Ecto neural progenitor cell (in vitro differentiated cells): ENCODE measurements at regions not wholly inside any gene's neighbourhood (a gene's known extent, or its start where the extent isn't known, plus 50 kb on each side); places are given as distances from the start of the nearest gene placed in this dataset.

Experiments
- DNase-seq: peaks from one replicate; pipeline ENCODE4 v3.0.0-alpha.2; 2018; ENCODE audit warnings: low spot score

DNA sequence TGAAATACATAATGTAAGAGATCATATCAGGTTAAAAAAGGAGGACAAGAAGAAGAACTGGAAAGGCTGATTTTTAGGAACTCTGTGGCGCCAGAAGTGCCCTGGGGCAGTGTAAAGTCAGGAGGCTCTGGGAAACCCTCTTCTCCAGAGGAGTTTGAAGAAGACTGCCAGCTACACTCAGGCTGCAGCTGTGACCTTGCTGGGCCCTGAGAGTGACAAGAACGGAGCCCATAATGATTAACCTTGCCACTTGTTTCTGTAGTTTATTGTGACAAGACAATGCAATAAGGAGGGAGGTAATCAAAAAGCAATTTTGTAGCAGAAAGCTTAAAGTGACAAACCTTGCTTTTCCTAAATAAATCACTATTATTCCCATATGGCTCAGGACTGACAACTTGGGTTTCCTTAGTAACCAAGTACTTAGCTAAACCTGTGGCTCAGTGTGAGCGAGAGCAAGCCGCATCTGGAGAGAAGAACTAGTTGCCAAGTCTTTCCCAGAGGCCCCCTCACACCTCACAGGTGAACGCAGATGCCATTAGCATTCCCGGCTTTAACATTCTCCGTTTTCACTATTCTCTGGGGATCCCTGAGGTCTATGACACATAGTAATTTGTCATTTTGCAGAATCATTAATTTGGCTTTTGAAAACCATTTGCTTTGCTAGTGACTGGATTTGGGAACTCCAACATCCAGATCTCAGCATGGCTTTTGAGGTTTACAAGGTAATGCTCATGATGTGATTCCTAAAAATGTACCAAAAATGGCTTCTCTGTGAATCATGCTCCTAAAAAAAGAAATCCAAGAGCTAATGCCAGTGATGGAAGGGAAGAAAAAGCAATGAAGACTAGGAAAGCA, 115.9 kb downstream of the OMA1 start:
- no peak for DNase-seq

DNA sequence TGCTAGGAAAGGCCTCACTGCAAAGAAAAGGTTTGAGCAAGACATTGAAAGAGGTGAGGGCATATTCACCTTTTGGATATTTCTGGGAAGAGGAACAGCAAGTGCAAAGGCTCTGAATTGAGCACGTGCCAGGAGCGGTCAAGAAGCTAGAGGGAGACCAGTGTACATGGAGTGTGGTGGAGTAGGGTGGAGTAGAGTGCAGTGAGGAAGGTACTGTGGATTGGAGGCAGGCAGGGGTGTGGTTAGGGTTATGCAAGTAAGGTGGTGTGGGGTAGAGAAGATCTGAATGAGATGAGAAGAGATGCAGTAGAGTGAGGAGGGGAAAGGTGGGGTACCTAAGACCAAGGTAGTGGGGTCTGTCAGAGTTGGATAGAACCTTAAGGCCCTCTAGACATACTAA, 119.6 kb downstream of the OMA1 start:
- DNase-seq = no peak

DNA sequence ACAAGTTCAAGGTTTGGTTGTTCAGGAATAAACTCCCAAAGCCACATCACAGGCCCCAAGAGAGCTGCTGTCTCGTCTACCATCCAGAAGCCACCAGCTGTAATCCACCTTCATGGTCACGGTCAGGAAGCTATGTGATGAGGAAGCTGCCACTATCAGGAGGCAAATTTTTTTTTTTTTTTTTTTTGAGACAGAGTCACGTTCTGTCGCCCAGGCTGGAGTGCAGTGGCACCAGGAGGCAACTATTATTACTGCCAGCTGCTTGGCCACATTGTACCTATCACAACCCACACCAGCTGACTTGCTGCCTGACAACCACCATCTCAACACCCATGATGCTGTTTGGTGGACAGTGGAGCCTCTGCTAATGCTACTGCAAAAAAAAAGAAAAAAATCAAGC, 124.1 kb downstream of the OMA1 start:
- no peak for DNase-seq

DNA sequence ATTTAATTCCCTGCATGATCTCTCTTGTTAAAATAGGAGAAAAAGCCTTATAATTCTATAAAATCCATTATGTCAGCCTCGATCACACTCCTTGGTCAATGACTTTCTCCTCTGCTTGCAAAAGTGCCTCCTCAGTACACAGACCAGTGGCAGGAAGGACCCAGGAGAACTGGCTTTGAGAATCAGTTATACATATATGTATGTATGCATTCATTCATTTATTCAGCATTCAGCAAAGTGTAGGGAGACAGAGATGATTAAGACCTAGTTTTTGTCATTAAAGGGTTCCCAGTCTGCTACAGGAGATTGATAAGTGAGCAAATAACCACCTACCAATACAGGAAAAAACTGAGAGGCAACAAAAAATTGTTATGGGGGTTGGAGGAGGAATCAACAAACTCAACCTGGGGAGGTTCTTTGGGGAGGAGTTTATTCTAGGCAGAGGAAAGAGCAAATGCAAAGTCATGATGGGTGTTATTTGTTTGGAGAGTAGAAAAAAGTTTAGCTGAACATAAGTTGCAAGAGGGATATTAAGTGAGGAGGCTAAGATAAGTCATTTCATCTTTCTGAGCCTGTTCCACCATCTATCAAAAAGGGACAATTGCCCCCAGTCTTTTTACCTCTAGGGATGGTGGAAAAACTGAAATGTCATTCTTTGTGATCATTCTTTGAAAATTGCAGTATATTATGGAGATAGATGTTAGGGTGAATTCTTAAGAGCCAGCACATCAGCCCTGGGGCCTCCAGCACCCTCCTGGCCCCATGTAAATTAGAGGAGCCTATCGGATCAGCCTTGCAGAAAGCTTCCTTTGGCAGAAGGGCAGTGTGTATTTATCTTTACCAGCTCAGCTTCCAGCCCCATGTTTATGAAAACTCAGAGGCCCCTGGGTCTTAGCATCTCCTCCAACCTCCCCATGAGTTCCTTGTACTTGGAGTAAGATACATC, 128.0 kb downstream of the OMA1 start:
- no peak for DNase-seq

DNA sequence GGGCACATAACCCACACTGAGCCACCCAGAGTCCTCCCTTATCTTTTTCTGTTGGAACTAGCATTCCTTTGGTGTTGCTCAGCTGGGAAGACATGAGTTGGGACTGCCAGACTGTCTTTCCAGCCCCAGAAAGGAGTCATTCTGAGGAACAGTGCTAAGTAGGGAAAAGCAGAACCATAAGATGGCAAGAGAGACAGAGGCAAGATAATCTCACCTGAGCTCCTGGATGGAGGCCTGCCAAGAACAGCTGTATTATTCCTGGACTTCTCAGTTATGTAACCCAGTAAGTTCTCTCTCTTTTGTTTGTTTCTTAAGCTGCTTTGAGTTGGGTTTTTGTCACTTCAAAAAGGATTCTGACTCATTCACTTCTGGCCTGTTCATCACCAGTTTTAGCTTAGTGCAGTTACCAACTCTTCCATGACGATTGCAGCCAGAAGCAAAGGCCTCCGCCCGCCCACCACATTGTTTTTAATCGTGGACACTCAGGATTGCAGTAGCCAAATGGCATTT, 134.4 kb downstream of the OMA1 start:
- no peak for DNase-seq

DNA sequence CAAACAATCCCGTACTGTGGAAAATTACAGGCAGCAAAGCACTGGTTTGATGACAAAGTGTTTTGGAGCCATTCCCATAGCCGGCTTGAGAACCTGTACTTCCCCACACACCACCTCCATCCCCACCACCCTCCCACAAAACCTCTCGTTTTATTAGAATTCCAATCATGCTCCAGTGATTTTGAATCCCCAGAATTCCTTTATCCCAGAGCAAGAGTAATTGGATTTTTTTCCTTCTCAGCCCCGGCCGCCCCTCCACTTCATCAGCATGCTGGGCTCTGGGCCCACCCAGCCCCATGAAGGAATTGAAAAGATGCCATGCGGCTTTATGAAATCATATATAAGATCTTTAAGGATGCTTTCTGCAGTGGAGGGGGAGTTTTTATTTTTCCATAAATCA, 136.6 kb downstream of the OMA1 start:
- DNase-seq = no peak

DNA sequence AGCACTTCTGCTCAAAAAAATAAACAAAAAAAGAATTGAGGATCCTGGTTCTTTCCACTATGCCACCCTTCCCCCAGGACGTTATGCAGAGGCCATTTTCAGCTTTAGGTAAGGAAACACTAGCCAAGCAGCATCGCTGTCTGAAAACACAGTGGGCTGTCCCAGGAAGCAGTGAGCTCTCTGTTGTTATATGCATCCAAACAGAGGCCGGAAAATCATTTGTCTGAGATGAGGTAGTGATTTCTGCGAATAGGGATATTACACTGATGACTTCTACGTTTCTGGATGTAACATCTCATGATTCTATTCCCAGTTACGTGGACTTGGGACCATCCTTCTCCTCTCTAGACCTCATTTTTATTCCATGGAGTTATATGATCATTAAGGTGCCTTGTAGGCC, 137.2 kb downstream of the OMA1 start:
- no peak for DNase-seq

DNA sequence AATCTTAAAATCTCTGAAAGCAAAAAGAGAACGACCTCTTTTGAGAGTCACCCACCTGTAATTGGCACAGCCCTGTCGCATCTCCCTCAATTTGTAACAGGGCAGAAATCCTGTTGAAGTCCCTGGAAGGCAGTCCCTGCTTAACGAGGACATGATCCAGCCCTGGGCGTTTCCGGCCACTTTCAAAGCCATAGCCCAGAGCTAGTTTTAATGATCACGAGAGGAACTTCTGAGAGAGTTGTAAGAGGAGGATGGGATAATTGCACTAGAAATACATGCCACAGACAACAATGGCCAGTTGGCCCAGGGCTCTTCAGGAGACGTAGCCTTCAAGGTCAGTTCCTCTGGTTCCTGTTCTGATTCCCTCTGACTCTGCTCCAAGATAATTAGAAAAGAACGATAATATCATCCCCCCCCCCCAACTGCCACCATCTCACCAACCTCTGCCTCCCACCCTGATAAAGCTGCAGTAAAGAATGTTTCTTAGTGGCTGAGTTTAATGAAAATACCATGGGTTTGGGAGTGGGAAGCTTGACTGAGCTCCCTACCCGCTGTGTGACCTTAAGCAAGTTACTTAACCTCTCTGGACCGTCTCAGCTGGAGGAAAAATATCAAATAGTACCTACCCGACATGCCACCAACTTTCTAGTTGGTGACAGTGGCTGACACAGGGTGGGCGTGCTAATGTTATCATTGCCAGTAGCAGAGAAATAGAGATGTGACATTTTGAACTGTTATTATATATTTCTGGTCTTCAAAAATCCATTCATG, 140.0 kb downstream of the OMA1 start:
- DNase-seq = no peak

DNA sequence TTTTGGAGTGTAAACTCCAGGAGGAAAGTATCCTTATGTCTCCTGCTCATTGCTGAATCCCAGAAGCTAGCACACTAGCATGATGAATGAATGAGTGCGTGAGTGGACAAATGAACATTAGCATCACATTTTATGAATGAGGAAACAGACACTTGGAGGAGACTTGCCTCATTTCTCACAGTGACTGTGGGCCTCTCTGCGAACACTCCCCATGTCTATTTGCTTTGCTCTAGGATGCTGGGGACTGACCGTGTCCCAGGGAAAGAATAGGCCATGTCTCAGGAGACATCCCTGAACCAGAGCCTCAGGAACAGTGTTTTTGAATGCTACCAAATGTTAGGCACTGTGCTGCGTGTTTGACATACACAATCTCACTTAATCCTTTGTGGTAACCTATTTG, 140.9 kb downstream of the OMA1 start:
- DNase-seq = no peak

DNA sequence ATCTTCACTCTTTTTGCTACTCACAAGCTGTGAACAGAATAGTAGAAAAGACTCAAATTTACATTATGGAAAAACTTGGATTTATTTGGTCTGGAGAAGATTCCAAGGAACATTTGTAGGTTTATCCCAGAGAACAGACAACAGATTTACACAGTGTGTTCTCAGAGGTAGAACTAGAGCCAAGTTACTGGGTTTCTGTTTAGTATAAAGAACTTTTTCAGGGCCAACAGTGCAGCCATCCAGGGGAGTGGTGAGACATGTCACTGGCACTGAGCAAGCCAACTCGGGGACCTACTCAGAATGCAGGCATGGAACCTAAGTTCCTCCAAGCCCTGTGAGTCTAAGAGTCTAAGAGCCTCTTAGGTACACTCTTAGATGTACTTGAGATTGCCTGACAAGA, 142.6 kb downstream of the OMA1 start:
- no peak for DNase-seq

DNA sequence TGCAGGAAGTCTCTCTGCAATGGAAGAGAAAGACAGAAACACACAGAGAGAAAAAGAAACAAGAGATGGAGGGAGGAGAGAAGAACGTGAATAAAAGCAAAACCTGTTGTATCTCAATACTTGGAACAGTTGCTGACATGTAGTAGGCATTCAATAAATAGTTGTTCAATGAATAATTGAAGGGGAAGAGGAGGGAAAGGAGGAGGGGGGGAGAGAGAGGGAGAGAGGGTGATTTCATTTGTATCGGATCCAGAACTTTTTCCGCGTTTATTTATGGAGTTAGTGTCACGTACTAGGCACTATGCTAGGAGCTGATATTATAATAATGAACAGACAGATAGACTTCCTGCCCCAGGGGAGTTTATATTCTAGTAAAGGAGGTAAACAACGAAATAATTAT, 144.1 kb downstream of the OMA1 start:
- no peak for DNase-seq

DNA sequence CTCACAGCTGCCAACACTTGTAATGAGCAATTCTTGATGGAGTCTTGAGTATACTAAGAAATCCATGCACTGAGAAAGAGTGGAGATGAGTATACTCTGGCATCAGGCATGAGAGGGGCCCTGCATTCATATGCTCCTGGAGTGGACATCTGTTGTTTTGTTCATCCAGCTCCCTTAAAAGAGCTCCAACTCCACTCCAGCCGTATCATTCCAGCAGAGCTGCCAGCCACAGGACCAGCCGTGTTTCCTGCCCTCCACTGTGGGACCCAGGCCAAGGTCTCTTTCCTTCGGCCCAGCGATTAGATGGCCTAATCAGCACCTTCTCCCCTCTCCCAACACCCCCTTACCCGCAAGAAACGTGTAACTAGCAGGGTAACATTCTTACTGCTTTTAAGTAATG, 144.5 kb downstream of the OMA1 start:
- no peak for DNase-seq

DNA sequence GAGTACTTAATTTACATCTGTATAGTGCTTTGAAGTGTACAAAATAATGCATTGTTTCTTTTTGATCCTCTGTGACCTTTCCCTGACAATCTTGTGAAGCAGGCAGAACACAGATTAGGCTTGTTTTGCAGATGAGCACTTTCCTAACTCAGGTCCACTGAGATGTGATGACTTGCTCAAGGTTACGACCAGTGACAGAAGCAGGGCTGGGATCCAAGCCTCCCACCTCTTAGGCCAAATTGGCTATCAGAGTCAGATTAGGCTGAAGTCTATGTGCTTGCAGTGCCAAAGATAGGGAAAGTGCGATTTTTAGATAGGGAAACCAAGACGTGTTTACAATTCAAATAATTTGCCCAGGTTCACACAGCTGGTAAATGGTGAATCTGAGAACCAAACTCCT, 147.3 kb downstream of the OMA1 start:
- DNase-seq = no peak

DNA sequence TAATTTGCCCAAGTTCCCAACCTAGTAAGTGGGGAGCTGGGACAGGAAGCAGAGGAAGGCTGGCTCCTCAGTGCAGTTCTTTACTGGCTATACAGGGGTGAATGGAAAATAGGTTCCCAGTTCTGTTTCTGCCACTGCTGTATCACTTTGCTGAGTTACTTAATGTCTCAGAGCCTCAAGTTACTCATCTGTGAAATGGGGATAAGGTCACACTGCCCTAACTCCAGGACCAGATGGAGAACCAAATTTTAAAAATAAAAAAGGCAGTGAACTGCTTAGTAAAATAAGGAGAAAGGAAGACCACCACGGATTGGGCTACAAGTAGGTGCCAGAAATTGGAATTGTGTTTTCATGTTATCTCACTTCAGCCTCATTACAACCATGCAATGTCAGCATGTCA, 147.8 kb downstream of the OMA1 start:
- no peak for DNase-seq

DNA sequence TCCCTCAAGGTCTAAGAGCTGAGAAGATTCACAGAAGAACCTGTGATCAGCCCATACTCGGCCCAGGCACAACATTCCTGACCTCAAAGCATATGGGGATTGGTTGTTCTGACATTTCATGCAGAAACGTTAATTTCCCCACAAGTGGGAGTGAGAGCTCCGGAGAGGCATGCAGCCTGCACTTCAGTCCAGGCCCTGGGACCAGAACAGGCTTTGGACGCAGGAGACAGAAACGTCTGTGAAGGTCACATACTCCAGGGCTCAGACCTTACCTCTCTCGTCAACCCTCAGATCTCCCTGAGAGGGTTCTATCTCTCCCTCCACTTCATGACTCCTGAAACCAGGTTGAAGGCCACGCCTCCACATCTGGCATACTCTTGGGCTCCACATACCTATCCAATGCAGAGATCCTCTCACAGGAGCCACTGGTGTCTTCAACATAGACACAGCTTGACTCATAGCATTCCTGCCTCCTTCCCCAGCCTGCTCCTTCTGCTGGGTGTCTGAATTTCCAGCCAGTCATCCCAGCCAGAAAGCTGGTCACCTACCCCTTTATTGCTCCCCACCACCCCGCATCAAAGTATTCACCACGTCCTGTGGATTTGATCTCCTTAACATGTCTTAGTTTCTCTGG, 149.2 kb downstream of the OMA1 start:
- DNase-seq = no peak

DNA sequence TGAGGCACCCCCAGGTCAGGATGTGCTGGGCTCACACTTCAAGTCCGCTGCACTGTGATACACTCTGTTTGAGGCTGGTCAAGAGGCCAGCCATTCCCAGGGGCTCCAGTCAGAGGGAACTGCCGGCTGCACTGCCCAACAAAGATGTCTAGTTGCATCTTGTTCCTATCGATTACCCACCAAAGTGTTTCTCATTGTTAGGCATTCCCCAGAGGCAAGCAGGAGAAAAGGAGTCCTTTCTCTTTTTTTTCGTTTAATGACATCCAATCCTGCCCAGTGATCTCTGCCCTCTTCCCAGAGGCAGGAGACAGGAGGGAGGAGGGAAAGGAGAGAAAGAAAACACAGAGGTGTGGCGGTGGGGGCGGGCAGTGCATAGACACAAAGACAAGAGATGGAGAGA, 150.4 kb downstream of the OMA1 start:
- DNase-seq = no peak

DNA sequence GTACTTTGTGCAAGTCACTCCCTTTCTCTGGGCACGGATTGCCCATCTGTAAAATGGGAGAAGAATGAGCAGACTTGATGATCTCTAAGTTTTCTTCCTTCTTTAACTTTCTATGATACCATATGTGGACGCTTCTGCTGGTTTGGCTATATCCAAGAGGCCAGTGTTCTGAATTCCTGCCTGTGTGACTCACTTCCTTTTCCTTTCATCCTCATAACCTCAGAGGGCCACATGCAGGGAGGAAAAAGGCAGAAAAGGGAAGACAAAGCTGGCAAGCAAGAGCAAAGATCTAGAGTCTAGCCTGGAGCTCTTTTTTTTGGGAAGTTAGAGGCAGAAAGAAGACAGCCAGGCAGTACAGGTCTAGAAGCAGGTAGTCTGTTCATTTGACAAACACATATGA, 151.2 kb downstream of the OMA1 start:
- DNase-seq = no peak

DNA sequence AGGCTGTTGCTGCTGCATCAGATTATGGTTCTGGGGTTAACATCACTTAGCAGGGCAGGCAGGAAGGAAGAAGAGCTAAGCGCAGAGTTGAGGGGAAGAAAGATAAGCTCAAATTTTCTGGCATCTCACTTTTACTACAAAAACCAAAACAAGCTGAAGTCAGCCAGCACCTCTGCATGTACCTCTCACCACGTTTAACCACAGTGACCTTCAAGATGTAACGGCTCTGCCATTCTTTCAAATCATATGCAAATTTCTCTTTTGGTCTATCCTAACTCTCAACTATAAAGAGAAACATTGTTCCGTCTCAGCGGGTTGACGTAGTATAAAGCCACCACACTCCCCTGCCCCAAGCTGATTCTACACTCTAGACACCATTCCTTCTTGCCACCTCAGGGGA, 154.4 kb downstream of the OMA1 start:
- no peak for DNase-seq

DNA sequence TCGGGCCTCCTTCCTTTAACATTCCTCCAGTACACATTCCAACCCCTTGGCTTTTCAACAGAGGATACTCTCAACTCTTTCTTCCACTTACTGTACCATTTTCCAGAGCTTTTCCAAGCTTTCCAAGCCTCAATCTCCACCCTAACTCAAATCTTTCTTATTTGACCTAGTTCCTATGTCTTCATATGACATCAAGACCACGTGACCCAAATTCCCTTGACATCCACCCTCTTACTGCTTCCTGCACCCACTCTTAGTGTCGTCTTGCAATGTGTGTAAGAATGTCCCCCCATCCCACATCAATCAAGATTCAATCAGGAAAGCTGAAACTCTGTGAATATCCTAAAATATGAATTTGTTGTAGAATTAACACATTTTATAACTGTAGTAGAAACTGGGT, 155.0 kb downstream of the OMA1 start:
- DNase-seq = no peak

DNA sequence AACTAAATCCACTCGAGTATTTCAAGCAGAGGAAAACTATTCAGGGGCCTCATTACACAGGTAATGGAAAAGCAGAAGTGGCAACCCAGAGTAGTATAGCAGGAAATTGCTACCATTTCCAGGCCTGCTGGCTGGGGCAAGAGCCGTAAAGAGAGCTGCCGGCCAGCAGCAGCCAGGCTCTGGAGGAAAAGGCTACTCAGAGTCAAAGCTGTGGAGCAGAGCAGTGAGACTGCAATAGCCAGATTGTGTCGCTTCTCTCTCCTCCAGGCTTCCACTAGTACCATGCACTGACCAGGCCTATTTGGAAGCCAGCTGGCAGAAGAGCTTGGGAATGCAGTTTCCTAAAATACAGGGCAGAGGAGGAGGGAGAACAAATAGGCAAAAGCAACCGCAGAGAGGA, 155.5 kb downstream of the OMA1 start:
- DNase-seq = no peak

DNA sequence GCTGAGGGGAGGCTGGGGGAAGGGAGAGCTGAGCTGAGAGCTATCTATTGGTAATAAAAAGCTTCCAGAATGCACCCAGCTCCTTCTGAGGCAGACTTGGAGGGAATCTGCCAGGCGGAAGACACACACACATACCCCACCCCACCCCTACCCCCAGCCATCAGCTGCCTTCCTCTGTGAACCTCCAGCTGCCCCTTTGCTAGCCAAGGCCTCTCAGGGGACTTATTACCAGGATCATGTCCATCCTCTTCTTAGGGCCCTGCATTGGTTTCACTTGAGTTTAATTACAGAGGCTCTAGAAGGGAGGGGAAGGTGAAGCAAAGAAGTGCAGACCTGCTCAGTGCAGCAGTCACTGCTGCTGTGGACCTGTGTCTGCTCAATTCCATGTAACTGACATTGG, 156.4 kb downstream of the OMA1 start:
- DNase-seq = no peak

DNA sequence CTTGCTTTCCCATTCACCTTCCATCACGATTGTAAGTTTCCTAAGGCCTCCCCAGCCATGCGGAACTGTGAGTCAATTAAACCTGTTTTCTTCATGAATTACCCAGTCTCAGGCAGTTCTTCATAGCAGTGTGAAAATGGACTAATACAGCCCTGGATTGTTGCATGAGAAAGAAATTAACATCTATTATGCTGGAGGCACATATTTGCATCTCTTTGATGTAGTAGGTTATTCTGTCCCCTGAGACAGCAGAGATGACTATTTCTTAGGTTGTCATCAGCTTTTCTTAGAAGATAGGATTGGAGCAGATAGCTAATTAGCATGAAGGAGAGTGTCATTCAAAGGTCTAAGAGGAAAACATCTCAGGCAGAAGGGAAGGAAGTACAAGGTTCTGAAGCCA, 166.2 kb downstream of the OMA1 start:
- DNase-seq = no peak
